HG03342 (cell line): ENCODE measurements at regions not wholly inside any gene's neighbourhood (a gene's known extent, or its start where the extent isn't known, plus 50 kb on each side); places are given as distances from the start of the nearest gene placed in this dataset.
"Not testable (repeated sequence)": the region's sequence is repeated elsewhere in the genome, so short reads cannot be mapped to it uniquely, and the experiment has no call there.

Source experiments
- ATAC-seq: cut with Tn5 transposase; IDR thresholded peaks from one replicate; pipeline ENCODE4 v1.9.1; 2021; ENCODE audit warnings: mild to moderate bottlenecking, moderate library complexity; ENCODE audit not compliant: unreplicated experiment

GRCh38 chr2:187865025-187865424 is 310.8 kb upstream of the TFPI start:
- no peak for ATAC-seq

GRCh38 chr2:187867165-187867564 is 312.9 kb upstream of the TFPI start:
- ATAC-seq, result no peak

GRCh38 chr2:187869195-187869594 is 315.0 kb upstream of the TFPI start:
- ATAC-seq, result no peak

- no peak for ATAC-seq
These were observed 317.3 kb upstream of the TFPI start for GRCh38 chr2:187871506-187871905.

GRCh38 chr2:187873132-187873531 is 318.9 kb upstream of the TFPI start:
- ATAC-seq, result no peak

- ATAC-seq, result no peak
These were observed 320.6 kb upstream of the TFPI start for GRCh38 chr2:187874786-187875185.

GRCh38 chr2:187875261-187876141 is 321.3 kb upstream of the TFPI start:
- no peak for ATAC-seq

- ATAC-seq, result no peak
These were observed 322.3 kb upstream of the TFPI start for GRCh38 chr2:187876554-187876953.

- no peak for ATAC-seq
These were observed 323.2 kb upstream of the TFPI start for GRCh38 chr2:187877391-187877790.

- ATAC-seq, result no peak
These were observed 323.9 kb upstream of the TFPI start for GRCh38 chr2:187878112-187878511.

GRCh38 chr2:187879491-187879890 is 325.3 kb upstream of the TFPI start:
- ATAC-seq, result no peak

GRCh38 chr2:187884003-187884402 is 329.8 kb upstream of the TFPI start:
- no peak for ATAC-seq

GRCh38 chr2:187890690-187891089 is 336.5 kb upstream of the TFPI start:
- no peak for ATAC-seq

GRCh38 chr2:187900021-187900420 is 345.8 kb upstream of the TFPI start:
- ATAC-seq, result no peak

- no peak for ATAC-seq
These were observed 351.8 kb upstream of the TFPI start for GRCh38 chr2:187906021-187906420.

GRCh38 chr2:187910922-187911321 is 356.7 kb upstream of the TFPI start:
- ATAC-seq, result not testable (repeated sequence)

- no peak for ATAC-seq
These were observed 358.7 kb upstream of the TFPI start for GRCh38 chr2:187912950-187913349.

- ATAC-seq, result no peak
These were observed 361.6 kb upstream of the TFPI start for GRCh38 chr2:187915810-187916209.

GRCh38 chr2:187916799-187917198 is 362.6 kb upstream of the TFPI start:
- ATAC-seq, result no peak

- ATAC-seq, result no peak
These were observed 363.3 kb upstream of the TFPI start for GRCh38 chr2:187917535-187917934.

GRCh38 chr2:187918996-187919821 is 365.0 kb upstream of the TFPI start:
- ATAC-seq, result no peak

- ATAC-seq, result no peak
These were observed 366.3 kb upstream of the TFPI start for GRCh38 chr2:187920511-187920910.
